GM18517 (cell line): ENCODE measurements at regions not wholly inside any gene's neighbourhood (a gene's known extent, or its start where the extent isn't known, plus 50 kb on each side); places are given as distances from the start of the nearest gene placed in this dataset.
"Not testable (repeated sequence)": the region's sequence is repeated elsewhere in the genome, so short reads cannot be mapped to it uniquely, and the experiment has no call there.

ENCODE experiments used
- ATAC-seq: cut with Tn5 transposase; IDR thresholded peaks from one replicate; pipeline ENCODE4 v1.9.1; 2021; ENCODE audit warnings: mild to moderate bottlenecking, moderate library complexity; ENCODE audit not compliant: unreplicated experiment

- not testable (repeated sequence) for ATAC-seq
Measured at GRCh38 chr12:73002504-73002903, 730.3 kb downstream of the TRHDE start.

GRCh38 chr12:73009138-73009834, 737.1 kb downstream of the TRHDE start:
- not testable (repeated sequence) for ATAC-seq

- no peak for ATAC-seq
Measured at GRCh38 chr12:73017981-73018380, 745.8 kb downstream of the TRHDE start.

GRCh38 chr12:73053893-73054292, 781.7 kb downstream of the TRHDE start:
- no peak for ATAC-seq

- no peak for ATAC-seq
Measured at GRCh38 chr12:73057428-73057827, 785.3 kb downstream of the TRHDE start.

- ATAC-seq: no peak
Measured at GRCh38 chr12:73065913-73066312, 793.7 kb downstream of the TRHDE start.

GRCh38 chr12:73067616-73068015, 795.4 kb downstream of the TRHDE start:
- ATAC-seq: no peak

- no peak for ATAC-seq
Measured at GRCh38 chr12:73072214-73072613, 800.0 kb downstream of the TRHDE start.

- ATAC-seq: no peak
Measured at GRCh38 chr12:73076760-73077159, 804.6 kb downstream of the TRHDE start.

- no peak for ATAC-seq
Measured at GRCh38 chr12:73083736-73084135, 811.6 kb downstream of the TRHDE start.

- ATAC-seq: no peak
Measured at GRCh38 chr12:73106296-73106695, 834.1 kb downstream of the TRHDE start.

- no peak for ATAC-seq
Measured at GRCh38 chr12:73106896-73107295, 834.7 kb downstream of the TRHDE start.

GRCh38 chr12:73110816-73111215, 838.6 kb downstream of the TRHDE start:
- ATAC-seq: no peak

GRCh38 chr12:73112035-73112816, 840.1 kb downstream of the TRHDE start:
- no peak for ATAC-seq

- ATAC-seq: no peak
Measured at GRCh38 chr12:73124480-73124879, 852.3 kb downstream of the TRHDE start.

GRCh38 chr12:73125148-73125547, 853.0 kb downstream of the TRHDE start:
- ATAC-seq: no peak

- ATAC-seq: no peak
Measured at GRCh38 chr12:73136386-73136785, 864.2 kb downstream of the TRHDE start.

GRCh38 chr12:73139642-73140041, 867.5 kb downstream of the TRHDE start:
- ATAC-seq: not testable (repeated sequence)

- ATAC-seq: no peak
Measured at GRCh38 chr12:73158341-73158740, 886.2 kb downstream of the TRHDE start.

- ATAC-seq: no peak
Measured at GRCh38 chr12:73159954-73160353, 887.8 kb downstream of the TRHDE start.

GRCh38 chr12:73161970-73162369, 889.8 kb downstream of the TRHDE start:
- ATAC-seq: no peak

GRCh38 chr12:73180734-73181133, 908.6 kb downstream of the TRHDE start:
- ATAC-seq: no peak
